HCT116 (cell line): ENCODE measurements at regions not wholly inside any gene's neighbourhood (a gene's known extent, or its start where the extent isn't known, plus 50 kb on each side); places are given as distances from the start of the nearest gene placed in this dataset.

Experiments used
- ATAC-seq: fragments of 200-7000 bp; cut with Tn5 transposase; 2 replicates; pipeline ENCODE4 v1.9.1; 2020; ENCODE audit warnings: mild to moderate bottlenecking, moderate library complexity
- BruUV-seq: library from RNA; stranded (reverse); fragments of 400-500 nt; replicated peaks from 2 replicates; lab custom pipeline; 2021; lab: Mats Ljungman, UMichigan
- CTCF ChIA-PET: fragments of 300-600 bp; sonication (Branson Sonifier 250); formaldehyde crosslinking; loops from one replicate; lab custom pipeline; 2021; ENCODE audit warnings: antibody characterized with exemption; lab: Charles Lee
- POLR2A ChIA-PET: fragments of 300-600, 350-600 bp; sonication (Branson Sonifier 250); formaldehyde crosslinking; loops from one replicate; lab custom pipeline; 2021; ENCODE audit warnings: antibody characterized with exemption; lab: Charles Lee
- RAD21 ChIA-PET, 2 experiments: fragments of 300-600 bp; sonication (Branson Sonifier 250); formaldehyde crosslinking; loops; one replicate each; lab custom pipeline; 2023; ENCODE audit warnings: low total read pairs in 2 of 2; ENCODE audit not compliant: uncharacterized antibody in 2 of 2, unreplicated experiment in 2 of 2, low non-redundant PET in 1 of 2; lab: Charles Lee
- DNase-seq: peaks from one replicate; pipeline ENCODE4 v3.0.0-alpha.2; 2010; ENCODE audit warnings: low read depth, low spot score
- H2AFZ ChIP-seq: fragments of 200-600 bp; shearing (Covaris generic), sonication (generic); 2 replicates; pipeline ENCODE4 v1.6.1; 2017; ENCODE audit warnings: low read depth, mixed run types, mixed read lengths, antibody characterized with exemption, low read length; ENCODE audit not compliant: poor library complexity, severe bottlenecking
- H3K27ac ChIP-seq: 2 replicates; pipeline ENCODE4 v1.5.1; 2012; ENCODE audit warnings: low read depth, low read length
- H3K27me3 ChIP-seq: fragments of 200-600 bp; sonication (generic); 2 replicates; pipeline ENCODE4 v1.6.1; 2016; ENCODE audit warnings: mixed run types, low read length, mixed read lengths; ENCODE audit not compliant: insufficient read depth
- H3K36me3 ChIP-seq, 2 experiments: fragments of 200-500 bp in 1 of 2; fragments of 200-600 bp in 1 of 2; sonication (Bioruptor generic) in 1 of 2; sonication (generic) in 1 of 2; 2 replicates each; pipeline versions ENCODE4 v1.5.1 to v1.6.1; 2014 to 2016; ENCODE audit warnings: low read length in 2 of 2, inconsistent platforms in 1 of 2, mixed read lengths in 1 of 2, mixed run types in 1 of 2; ENCODE audit not compliant: insufficient read depth in 2 of 2, control insufficient read depth in 1 of 2
- H3K4me1 ChIP-seq, 2 experiments: fragments of 200-600 bp in 1 of 2; sonication (generic) in 1 of 2; 2 replicates each; pipeline versions ENCODE4 v1.5.1 to v1.6.1; 2012 to 2017; ENCODE audit warnings: low read length in 2 of 2, inconsistent platforms in 1 of 2, mild to moderate bottlenecking in 1 of 2, mixed read lengths in 1 of 2, mixed run types in 1 of 2, moderate library complexity in 1 of 2; ENCODE audit not compliant: insufficient read depth in 2 of 2, control insufficient read depth in 1 of 2
- H3K4me2 ChIP-seq: fragments of 200-600 bp; sonication (generic); 2 replicates; pipeline ENCODE4 v1.6.1; 2017; ENCODE audit warnings: mixed run types, low read length, mixed read lengths
- H3K4me3 ChIP-seq, 2 experiments: fragments of 200-600 bp in 1 of 2; sonication (generic) in 1 of 2; replicated peaks in 1 of 2; 2 replicates each; pipeline ENCODE4 v1.5.1; 2011 to 2016; ENCODE audit warnings: low read length in 2 of 2, control low read depth in 1 of 2, low read depth in 1 of 2, mild to moderate bottlenecking in 1 of 2, mixed read lengths in 1 of 2, mixed run types in 1 of 2
- H3K79me2 ChIP-seq: fragments of 200-600 bp; sonication (generic); 2 replicates; pipeline ENCODE4 v1.6.1; 2017; ENCODE audit warnings: mild to moderate bottlenecking, mixed run types, low read length, moderate library complexity, mixed read lengths; ENCODE audit not compliant: insufficient read depth
- H3K9ac ChIP-seq: fragments of 200-600 bp; sonication (generic); 2 replicates; pipeline ENCODE4 v1.6.1; 2016; ENCODE audit warnings: low read length, mixed read lengths
- H3K9me2 ChIP-seq: fragments of 200-600 bp; sonication (generic), shearing (Covaris generic); 2 replicates; pipeline ENCODE4 v1.6.1; 2017; ENCODE audit warnings: mixed run types, mild to moderate bottlenecking, moderate library complexity; ENCODE audit not compliant: insufficient read depth
- H3K9me3 ChIP-seq, 2 experiments: fragments of 200-500 bp in 1 of 2; fragments of 200-600 bp in 1 of 2; sonication (Bioruptor generic) in 1 of 2; sonication (generic) in 1 of 2; 2 replicates each; pipeline ENCODE4 v1.6.1; 2014 to 2017; ENCODE audit warnings: low read length in 2 of 2, mixed read lengths in 2 of 2, inconsistent platforms in 1 of 2, low read depth in 1 of 2, mild to moderate bottlenecking in 1 of 2, mixed run types in 1 of 2, moderate library complexity in 1 of 2; ENCODE audit not compliant: control insufficient read depth in 1 of 2, insufficient read depth in 1 of 2
- H4K20me1 ChIP-seq: fragments of 200-600 bp; sonication (generic), shearing (Covaris generic); 2 replicates; pipeline ENCODE4 v1.6.1; 2017; ENCODE audit warnings: mixed run types, mild to moderate bottlenecking, moderate library complexity; ENCODE audit not compliant: insufficient read depth
- CEBPB ChIP-seq: IDR thresholded peaks from 2 replicates; pipeline ENCODE4 v1.6.1; 2012; ENCODE audit warnings: low read depth
- EGR1 ChIP-seq: IDR thresholded peaks from 2 replicates; pipeline ENCODE4 v1.6.1; 2012; ENCODE audit warnings: low read depth
- EZH2 ChIP-seq: fragments of 200-600 bp; sonication (generic); IDR thresholded peaks from 2 replicates; pipeline ENCODE4 v1.6.1; 2017; ENCODE audit warnings: antibody characterized with exemption, mixed run types
- EZH2phosphoT487 ChIP-seq: fragments of 200-600 bp; IDR thresholded peaks from 2 replicates; pipeline ENCODE4 v1.6.1; 2018; ENCODE audit warnings: antibody characterized with exemption, borderline replicate concordance
- JUND ChIP-seq: IDR thresholded peaks from 2 replicates; pipeline ENCODE4 v1.6.1; 2012
- POLR2A ChIP-seq: IDR thresholded peaks from 2 replicates; pipeline ENCODE4 v1.7.0; 2011; ENCODE audit warnings: borderline replicate concordance; ENCODE audit not compliant: insufficient read depth, insufficient read length; ENCODE audit errors: extremely low read depth
- POLR2AphosphoS5 ChIP-seq: IDR thresholded peaks from 2 replicates; pipeline ENCODE4 v1.6.1; 2011; ENCODE audit warnings: mild to moderate bottlenecking, low read depth, low read length, moderate library complexity
- REST ChIP-seq: IDR thresholded peaks from 2 replicates; pipeline ENCODE4 v1.6.1; 2012; ENCODE audit warnings: low read depth
- SP1 ChIP-seq: IDR thresholded peaks from 2 replicates; pipeline ENCODE4 v1.6.1; 2012; ENCODE audit warnings: low read depth
- TCF7L2 ChIP-seq: IDR thresholded peaks from 2 replicates; pipeline ENCODE4 v1.7.0; 2011; ENCODE audit warnings: borderline replicate concordance, inconsistent platforms; ENCODE audit not compliant: insufficient read depth, insufficient read length; ENCODE audit errors: extremely low read depth
- YY1 ChIP-seq: IDR thresholded peaks from 2 replicates; pipeline ENCODE4 v1.6.1; 2011; ENCODE audit warnings: low read length, low read depth, moderate library complexity, mild to moderate bottlenecking; ENCODE audit not compliant: insufficient replicate concordance; ENCODE audit errors: extremely low read depth
- ZFX ChIP-seq: fragments of 450-650 bp; IDR thresholded peaks from 2 replicates; pipeline ENCODE4 v1.6.1; 2017
- ZNF274 ChIP-seq: fragments of 200-500 bp; sonication (Bioruptor generic); IDR thresholded peaks from 2 replicates; pipeline ENCODE4 v1.6.1; 2014; ENCODE audit warnings: mild to moderate bottlenecking, low read depth, low read length, inconsistent platforms
- intact Hi-C: fragments of 100-400 bp; cut with micrococcal nuclease; formaldehyde crosslinking; loops from 2 replicates; pipeline ENCODE4 v1.10.0; 2022
- TF ChIP-seq, protein P1 (sequence below): IDR thresholded peaks from 2 replicates; pipeline ENCODE4 v1.6.1; 2012
- TF ChIP-seq, protein P2 (sequence below): IDR thresholded peaks from 2 replicates; pipeline ENCODE4 v1.6.1; 2011; ENCODE audit warnings: mild to moderate bottlenecking, low read length, moderate library complexity; ENCODE audit not compliant: insufficient replicate concordance; ENCODE audit errors: extremely low read depth
- TF ChIP-seq, protein P3 (sequence below), 3 experiments: fragments of 200-600 bp in 1 of 3; sonication (generic) in 1 of 3; IDR thresholded peaks in 2 of 3; conservative IDR thresholded peaks in 1 of 3; 2 replicates each; pipeline ENCODE4 v1.5.1; 2012 to 2017; ENCODE audit warnings: low read depth in 2 of 3, low read length in 2 of 3, antibody characterized with exemption in 1 of 3, borderline replicate concordance in 1 of 3, control low read depth in 1 of 3, mild to moderate bottlenecking in 1 of 3, mixed read lengths in 1 of 3, mixed run types in 1 of 3, moderate library complexity in 1 of 3; ENCODE audit not compliant: insufficient read depth in 1 of 3

DNA sequence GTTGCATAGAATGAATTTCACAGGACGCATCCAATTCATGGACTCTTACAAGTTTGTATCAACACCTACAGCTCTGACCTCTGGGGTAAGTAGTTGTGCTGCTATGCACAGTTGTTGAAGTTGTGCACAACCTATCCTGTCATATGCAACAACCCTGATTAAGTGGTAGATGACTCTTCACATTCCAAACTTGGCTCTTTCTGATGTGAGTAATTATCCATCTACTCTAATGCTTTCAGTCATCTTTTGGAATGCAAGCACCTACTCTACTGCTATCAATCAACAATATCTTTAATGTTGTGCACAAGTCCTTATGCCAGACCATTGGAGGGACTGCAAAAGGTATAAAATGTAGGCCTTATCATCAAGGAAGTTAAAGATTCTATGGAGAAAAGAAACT is 921.4 kb downstream of the MCTP2 start:
- H3K27ac ChIP-seq: no peak overlapping the region
- H4K20me1 ChIP-seq: no peaks in the 10 kb centered on the region
- H3K4me1 ChIP-seq: no peaks in the 10 kb centered on the region
- H3K9me3 ChIP-seq: no peaks in the 10 kb centered on the region
- no peak for TF ChIP-seq REST
- TF ChIP-seq ZFX: no peak
- TF ChIP-seq POLR2AphosphoS5: no peak
- TF ChIP-seq JUND: no peak
- no peak for TF ChIP-seq EZH2
- TF ChIP-seq EGR1: no peak
- TF ChIP-seq EZH2phosphoT487: no peak
- TF ChIP-seq, protein P1, sequence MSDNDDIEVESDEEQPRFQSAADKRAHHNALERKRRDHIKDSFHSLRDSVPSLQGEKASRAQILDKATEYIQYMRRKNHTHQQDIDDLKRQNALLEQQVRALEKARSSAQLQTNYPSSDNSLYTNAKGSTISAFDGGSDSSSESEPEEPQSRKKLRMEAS: no peak
- TF ChIP-seq CEBPB: no peak
- TF ChIP-seq POLR2A: no peak
- TF ChIP-seq SP1: no peak
- TF ChIP-seq, protein P2, sequence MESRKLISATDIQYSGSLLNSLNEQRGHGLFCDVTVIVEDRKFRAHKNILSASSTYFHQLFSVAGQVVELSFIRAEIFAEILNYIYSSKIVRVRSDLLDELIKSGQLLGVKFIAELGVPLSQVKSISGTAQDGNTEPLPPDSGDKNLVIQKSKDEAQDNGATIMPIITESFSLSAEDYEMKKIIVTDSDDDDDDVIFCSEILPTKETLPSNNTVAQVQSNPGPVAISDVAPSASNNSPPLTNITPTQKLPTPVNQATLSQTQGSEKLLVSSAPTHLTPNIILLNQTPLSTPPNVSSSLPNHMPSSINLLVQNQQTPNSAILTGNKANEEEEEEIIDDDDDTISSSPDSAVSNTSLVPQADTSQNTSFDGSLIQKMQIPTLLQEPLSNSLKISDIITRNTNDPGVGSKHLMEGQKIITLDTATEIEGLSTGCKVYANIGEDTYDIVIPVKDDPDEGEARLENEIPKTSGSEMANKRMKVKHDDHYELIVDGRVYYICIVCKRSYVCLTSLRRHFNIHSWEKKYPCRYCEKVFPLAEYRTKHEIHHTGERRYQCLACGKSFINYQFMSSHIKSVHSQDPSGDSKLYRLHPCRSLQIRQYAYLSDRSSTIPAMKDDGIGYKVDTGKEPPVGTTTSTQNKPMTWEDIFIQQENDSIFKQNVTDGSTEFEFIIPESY: no peak
- TF ChIP-seq ZNF274: no peak
- TF ChIP-seq YY1: no peak
- TF ChIP-seq, protein P3, sequence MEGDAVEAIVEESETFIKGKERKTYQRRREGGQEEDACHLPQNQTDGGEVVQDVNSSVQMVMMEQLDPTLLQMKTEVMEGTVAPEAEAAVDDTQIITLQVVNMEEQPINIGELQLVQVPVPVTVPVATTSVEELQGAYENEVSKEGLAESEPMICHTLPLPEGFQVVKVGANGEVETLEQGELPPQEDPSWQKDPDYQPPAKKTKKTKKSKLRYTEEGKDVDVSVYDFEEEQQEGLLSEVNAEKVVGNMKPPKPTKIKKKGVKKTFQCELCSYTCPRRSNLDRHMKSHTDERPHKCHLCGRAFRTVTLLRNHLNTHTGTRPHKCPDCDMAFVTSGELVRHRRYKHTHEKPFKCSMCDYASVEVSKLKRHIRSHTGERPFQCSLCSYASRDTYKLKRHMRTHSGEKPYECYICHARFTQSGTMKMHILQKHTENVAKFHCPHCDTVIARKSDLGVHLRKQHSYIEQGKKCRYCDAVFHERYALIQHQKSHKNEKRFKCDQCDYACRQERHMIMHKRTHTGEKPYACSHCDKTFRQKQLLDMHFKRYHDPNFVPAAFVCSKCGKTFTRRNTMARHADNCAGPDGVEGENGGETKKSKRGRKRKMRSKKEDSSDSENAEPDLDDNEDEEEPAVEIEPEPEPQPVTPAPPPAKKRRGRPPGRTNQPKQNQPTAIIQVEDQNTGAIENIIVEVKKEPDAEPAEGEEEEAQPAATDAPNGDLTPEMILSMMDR (IDR thresholded peaks at IDR 0.05 in 2 of 3, conservative IDR thresholded peaks at IDR 0.05 in 1 of 3; ENCODE audit: borderline replicate concordance in 1 of 3, insufficient read depth in 1 of 3, low read depth in 2 of 3, low read length in 2 of 3): no peak
- TF ChIP-seq TCF7L2: no peak
- ChIA-PET CTCF (no interaction called here), RAD21 (no interaction called here), POLR2A (no interaction called here)
- H3K4me3 ChIP-seq: no peak overlapping the region
- H3K27me3 ChIP-seq: no peaks in the 10 kb centered on the region
- intact Hi-C loops: no loop called here
- no peaks in the 10 kb centered on the region for H3K9me2 ChIP-seq
- no peak for ATAC-seq
- no peak overlapping the region for H2AFZ ChIP-seq
- DNase-seq: no peak
- no peak overlapping the region for H3K4me2 ChIP-seq
- H3K36me3 ChIP-seq: no peaks in the 10 kb centered on the region
- no TSS peak for BruUV-seq
- H3K79me2 ChIP-seq: no peaks in the 10 kb centered on the region
- no peak overlapping the region for H3K9ac ChIP-seq
